ENCODE measurements at regions not wholly inside any gene's neighbourhood (a gene's known extent, or its start where the extent isn't known, plus 50 kb on each side); places are given as distances from the start of the nearest gene placed in this dataset.

DNA sequence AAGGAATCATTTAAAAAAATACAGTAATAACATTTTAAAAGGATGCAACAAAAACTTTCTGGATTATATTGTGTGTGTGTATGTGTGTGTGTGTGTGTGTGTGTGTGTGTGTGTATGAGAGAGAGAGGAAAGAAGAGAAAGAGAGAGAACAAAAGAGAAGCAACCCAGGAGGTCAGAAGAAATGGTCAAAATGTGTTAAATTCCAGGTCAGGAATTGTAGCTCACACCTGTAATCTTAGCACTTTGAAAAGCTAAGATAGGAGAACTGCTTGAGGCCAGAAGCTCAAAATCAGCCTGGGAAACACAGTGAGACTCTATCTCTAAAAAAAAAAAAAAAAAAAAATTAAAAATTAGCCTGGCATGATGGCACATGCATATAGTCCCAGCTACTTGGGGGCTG, 311.8 kb upstream of the CDH12 start:
- Histone ChIP-seq H3K36me3 (no peaks in the 10 kb centered on the region), H3K4me3 (no peak overlapping the region), H3K27ac (no peak overlapping the region), H3K4me1 (replicated peaks) (no peaks in the 10 kb centered on the region), H3K27me3 (replicated peaks; ENCODE audit: insufficient read depth) (no peaks in the 10 kb centered on the region), H3K9me3 (no peaks in the 10 kb centered on the region)
- TF ChIP-seq POLR2AphosphoS5 (IDR thresholded peaks at IDR 0.05): no peak
- no peak for TF ChIP-seq POLR2A (IDR thresholded peaks at IDR 0.05)
- TF ChIP-seq, protein P1, sequence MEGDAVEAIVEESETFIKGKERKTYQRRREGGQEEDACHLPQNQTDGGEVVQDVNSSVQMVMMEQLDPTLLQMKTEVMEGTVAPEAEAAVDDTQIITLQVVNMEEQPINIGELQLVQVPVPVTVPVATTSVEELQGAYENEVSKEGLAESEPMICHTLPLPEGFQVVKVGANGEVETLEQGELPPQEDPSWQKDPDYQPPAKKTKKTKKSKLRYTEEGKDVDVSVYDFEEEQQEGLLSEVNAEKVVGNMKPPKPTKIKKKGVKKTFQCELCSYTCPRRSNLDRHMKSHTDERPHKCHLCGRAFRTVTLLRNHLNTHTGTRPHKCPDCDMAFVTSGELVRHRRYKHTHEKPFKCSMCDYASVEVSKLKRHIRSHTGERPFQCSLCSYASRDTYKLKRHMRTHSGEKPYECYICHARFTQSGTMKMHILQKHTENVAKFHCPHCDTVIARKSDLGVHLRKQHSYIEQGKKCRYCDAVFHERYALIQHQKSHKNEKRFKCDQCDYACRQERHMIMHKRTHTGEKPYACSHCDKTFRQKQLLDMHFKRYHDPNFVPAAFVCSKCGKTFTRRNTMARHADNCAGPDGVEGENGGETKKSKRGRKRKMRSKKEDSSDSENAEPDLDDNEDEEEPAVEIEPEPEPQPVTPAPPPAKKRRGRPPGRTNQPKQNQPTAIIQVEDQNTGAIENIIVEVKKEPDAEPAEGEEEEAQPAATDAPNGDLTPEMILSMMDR (IDR thresholded peaks at IDR 0.05): no peak
- no peak for DNase-seq (ENCODE audit: low spot score)
- intact Hi-C loops (cut with DNase I): no loop called here

DNA sequence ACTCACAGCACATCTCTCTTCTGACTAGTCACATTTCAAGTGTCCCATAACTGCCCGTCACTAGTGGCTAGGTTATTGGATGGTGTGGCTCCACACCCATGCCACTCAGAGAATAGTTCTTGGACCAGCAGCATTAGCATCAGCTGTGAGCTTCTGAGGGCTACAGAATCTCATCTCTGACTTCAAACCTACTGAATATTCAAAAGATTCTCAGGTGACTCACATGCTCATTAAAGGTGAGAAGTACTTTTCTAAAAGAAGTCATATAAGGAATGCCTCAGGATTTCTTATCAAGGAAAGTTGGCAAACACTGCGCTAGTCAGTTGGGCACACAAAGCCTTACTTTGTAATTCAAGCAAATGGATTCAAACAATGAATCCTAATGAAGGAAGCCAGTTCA, 305.0 kb upstream of the CDH12 start:
- no peak overlapping the region for H3K27ac ChIP-seq
- H3K4me3 ChIP-seq: no peak overlapping the region
- H3K36me3 ChIP-seq: no peaks in the 10 kb centered on the region
- WGBS: 72% methylated on average over 2 of the region's 2 CpGs
- TF ChIP-seq, protein P1 (IDR thresholded peaks at IDR 0.05): no peak
- TF ChIP-seq POLR2AphosphoS5 (IDR thresholded peaks at IDR 0.05) (no peak), POLR2A (IDR thresholded peaks at IDR 0.05) (no peak)
- no peaks in the 10 kb centered on the region for H3K4me1 ChIP-seq (replicated peaks)
- intact Hi-C loops (cut with DNase I): no loop called here
- no peak for DNase-seq (ENCODE audit: low spot score)
- H3K9me3 ChIP-seq: no peaks in the 10 kb centered on the region
- H3K27me3 ChIP-seq (replicated peaks; ENCODE audit: insufficient read depth): no peaks in the 10 kb centered on the region

DNA sequence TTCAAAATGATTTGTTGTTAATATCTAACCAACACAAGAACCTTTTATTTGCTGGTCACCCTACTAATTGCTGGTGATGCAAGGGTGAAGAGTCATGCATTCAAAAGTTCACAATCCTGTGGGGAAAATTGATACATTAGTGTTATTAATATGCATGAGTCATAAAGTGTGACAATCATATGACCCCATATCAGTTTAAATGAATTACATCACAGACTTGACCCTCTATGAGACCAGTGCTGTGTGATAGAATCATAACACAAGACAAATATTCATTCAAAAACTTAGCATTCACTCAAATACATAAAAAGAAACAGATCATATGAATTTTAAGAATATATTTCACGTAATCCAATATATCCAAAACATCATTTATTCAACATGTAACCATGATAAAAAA, 304.6 kb upstream of the CDH12 start:
- H3K36me3 ChIP-seq: no peaks in the 10 kb centered on the region
- no peaks in the 10 kb centered on the region for H3K4me1 ChIP-seq (replicated peaks)
- no peak for TF ChIP-seq POLR2AphosphoS5 (IDR thresholded peaks at IDR 0.05)
- TF ChIP-seq, protein P1 (IDR thresholded peaks at IDR 0.05): no peak
- no peak for TF ChIP-seq POLR2A (IDR thresholded peaks at IDR 0.05)
- no peak overlapping the region for H3K27ac ChIP-seq
- no peak overlapping the region for H3K4me3 ChIP-seq
- intact Hi-C loops (cut with DNase I): no loop called here
- WGBS: 83% methylated on average over 1 of the region's 1 CpG
- no peak for DNase-seq (ENCODE audit: low spot score)
- no peaks in the 10 kb centered on the region for H3K27me3 ChIP-seq (replicated peaks; ENCODE audit: insufficient read depth)
- H3K9me3 ChIP-seq: no peaks in the 10 kb centered on the region

DNA sequence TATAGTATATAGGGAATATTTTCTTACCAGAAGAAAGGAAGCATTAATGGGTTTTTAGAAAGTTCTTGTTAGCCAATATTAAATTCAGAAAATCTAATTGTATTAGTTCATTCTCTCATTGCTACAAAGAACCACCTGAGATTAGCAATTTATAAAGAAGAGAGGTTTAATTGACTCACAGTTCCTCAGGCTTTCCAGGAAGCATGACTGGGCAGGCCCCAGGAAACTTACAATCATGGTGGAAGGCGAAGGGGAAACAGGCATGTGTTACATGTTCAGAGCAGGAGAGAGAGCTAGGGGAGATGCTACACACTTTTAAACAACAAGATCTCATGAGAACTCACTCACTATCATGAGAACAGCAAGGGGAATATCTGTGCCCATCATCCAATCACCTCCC, 304.0 kb upstream of the CDH12 start:
- 88% methylated on average over 1 of the region's 1 CpG for WGBS
- TF ChIP-seq POLR2AphosphoS5 (IDR thresholded peaks at IDR 0.05) (no peak), POLR2A (IDR thresholded peaks at IDR 0.05) (no peak)
- TF ChIP-seq, protein P1 (IDR thresholded peaks at IDR 0.05): no peak
- DNase-seq (ENCODE audit: low spot score): no peak
- Histone ChIP-seq H3K4me1 (replicated peaks) (no peaks in the 10 kb centered on the region), H3K36me3 (no peaks in the 10 kb centered on the region), H3K4me3 (no peak overlapping the region), H3K27me3 (replicated peaks; ENCODE audit: insufficient read depth) (no peaks in the 10 kb centered on the region), H3K27ac (no peak overlapping the region), H3K9me3 (no peaks in the 10 kb centered on the region)
- intact Hi-C loops (cut with DNase I): no loop called here

DNA sequence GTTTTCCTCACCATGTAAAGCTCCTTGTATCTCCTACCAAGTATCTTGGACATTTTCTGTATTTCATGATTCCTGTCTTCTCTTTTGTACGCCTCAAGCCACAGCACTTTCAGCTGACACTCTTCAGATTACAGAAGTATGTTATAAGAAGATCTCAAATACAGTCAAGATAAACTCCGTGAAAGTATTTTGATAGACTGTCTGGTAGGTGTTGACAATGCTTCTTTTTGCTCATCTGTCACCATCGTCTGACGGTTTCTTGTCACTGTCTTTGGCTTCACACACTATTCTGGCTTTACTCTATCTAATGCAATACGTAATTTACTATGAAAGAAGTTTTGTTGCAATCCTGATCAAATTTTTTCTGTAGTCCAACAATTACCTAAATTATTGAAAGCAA, 294.5 kb upstream of the CDH12 start:
- DNase-seq (ENCODE audit: low spot score): no peak
- WGBS: 89% methylated on average over 5 of the region's 5 CpGs
- TF ChIP-seq, protein P1 (IDR thresholded peaks at IDR 0.05): no peak
- TF ChIP-seq POLR2A (IDR thresholded peaks at IDR 0.05) (no peak), POLR2AphosphoS5 (IDR thresholded peaks at IDR 0.05) (no peak)
- no peaks in the 10 kb centered on the region for H3K9me3 ChIP-seq
- intact Hi-C loops (cut with DNase I): no loop called here
- H3K27me3 ChIP-seq (replicated peaks; ENCODE audit: insufficient read depth): no peaks in the 10 kb centered on the region
- no peaks in the 10 kb centered on the region for H3K4me1 ChIP-seq (replicated peaks)
- no peak overlapping the region for H3K27ac ChIP-seq
- no peak overlapping the region for H3K4me3 ChIP-seq
- H3K36me3 ChIP-seq: no peaks in the 10 kb centered on the region

Measured in prostate gland (tissue), 2 donors.